IMR-90 (cell line): ENCODE measurements at regions not wholly inside any gene's neighbourhood (a gene's known extent, or its start where the extent isn't known, plus 50 kb on each side); places are given as distances from the start of the nearest gene placed in this dataset.

ENCODE experiments used
- BHLHE40 ChIP-seq: fragments of 150-350 bp; IDR thresholded peaks from 2 replicates; pipeline ENCODE4 v1.6.1; 2016; ENCODE audit warnings: mild to moderate bottlenecking, low read depth, low read length
- CEBPB ChIP-seq: IDR thresholded peaks from 2 replicates; pipeline ENCODE4 v1.6.1; 2012; ENCODE audit warnings: low read depth, low read length, improper control_type of control experiment
- CHD1 ChIP-seq: IDR thresholded peaks from 2 replicates; pipeline ENCODE4 v1.6.1; 2012; ENCODE audit warnings: low read depth, low read length, improper control_type of control experiment
- FOS ChIP-seq: fragments of 150-350 bp; IDR thresholded peaks from 2 replicates; pipeline ENCODE4 v1.6.1; 2016; ENCODE audit warnings: low read depth, low read length
- MAFK ChIP-seq: IDR thresholded peaks from 2 replicates; pipeline ENCODE4 v1.6.1; 2012; ENCODE audit warnings: low read depth, low read length, improper control_type of control experiment
- MAZ ChIP-seq: IDR thresholded peaks from 2 replicates; pipeline ENCODE4 v1.6.1; 2012; ENCODE audit warnings: low read depth, mild to moderate bottlenecking, low read length, improper control_type of control experiment, moderate library complexity, borderline replicate concordance
- MXI1 ChIP-seq: IDR thresholded peaks from 2 replicates; pipeline ENCODE4 v1.6.1; 2012; ENCODE audit warnings: low read depth, mild to moderate bottlenecking, low read length, moderate library complexity, borderline replicate concordance
- NFE2L2 ChIP-seq: fragments of 150-350 bp; IDR thresholded peaks from 2 replicates; pipeline ENCODE4 v1.6.1; 2016; ENCODE audit warnings: low read depth, mild to moderate bottlenecking, low read length
- POLR2A ChIP-seq: IDR thresholded peaks from 2 replicates; pipeline ENCODE4 v1.6.1; 2012; ENCODE audit warnings: mild to moderate bottlenecking, low read depth, low read length
- RAD21 ChIP-seq: IDR thresholded peaks from 2 replicates; pipeline ENCODE4 v1.6.1; 2012; ENCODE audit warnings: low read length, improper control_type of control experiment
- RCOR1 ChIP-seq: IDR thresholded peaks from 2 replicates; pipeline ENCODE4 v1.6.1; 2012; ENCODE audit warnings: mild to moderate bottlenecking, low read length, improper control_type of control experiment; ENCODE audit not compliant: insufficient replicate concordance
- TF ChIP-seq, protein P1 (sequence below): conservative IDR thresholded peaks from 2 replicates; pipeline ENCODE4 v1.5.1; 2012; ENCODE audit warnings: mild to moderate bottlenecking, low read depth, low read length, improper control_type of control experiment
- TF ChIP-seq, protein P2 (sequence below): fragments of 150-350 bp; IDR thresholded peaks from 2 replicates; pipeline ENCODE4 v1.6.1; 2017; ENCODE audit warnings: mild to moderate bottlenecking, antibody characterized with exemption, low read length, low read depth

DNA sequence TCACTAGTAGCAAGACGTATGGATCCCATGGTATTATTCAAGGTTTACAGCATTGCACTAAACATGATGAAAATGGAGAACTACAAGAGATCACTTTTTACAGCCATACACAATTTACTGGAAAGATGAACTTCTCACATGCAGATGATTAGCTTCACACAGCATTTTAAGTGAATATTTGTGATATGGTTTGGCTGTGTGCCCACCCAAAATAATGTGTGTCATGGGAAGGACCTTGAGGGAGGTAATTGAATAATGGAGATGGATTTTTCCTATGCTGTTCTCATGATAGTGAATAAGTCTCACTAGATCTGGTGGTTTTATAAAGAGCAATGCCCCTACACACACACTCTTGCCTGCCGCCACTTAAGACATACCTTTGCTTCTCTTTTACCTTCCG is 662.0 kb upstream of the CCDC54 start:
- TF ChIP-seq RAD21 (no peak), POLR2A (no peak), FOS (no peak), CHD1 (no peak), MXI1 (no peak), BHLHE40 (no peak), NFE2L2 (no peak), RCOR1 (no peak), CEBPB (no peak), MAFK (no peak), MAZ (no peak)
- TF ChIP-seq, protein P1, sequence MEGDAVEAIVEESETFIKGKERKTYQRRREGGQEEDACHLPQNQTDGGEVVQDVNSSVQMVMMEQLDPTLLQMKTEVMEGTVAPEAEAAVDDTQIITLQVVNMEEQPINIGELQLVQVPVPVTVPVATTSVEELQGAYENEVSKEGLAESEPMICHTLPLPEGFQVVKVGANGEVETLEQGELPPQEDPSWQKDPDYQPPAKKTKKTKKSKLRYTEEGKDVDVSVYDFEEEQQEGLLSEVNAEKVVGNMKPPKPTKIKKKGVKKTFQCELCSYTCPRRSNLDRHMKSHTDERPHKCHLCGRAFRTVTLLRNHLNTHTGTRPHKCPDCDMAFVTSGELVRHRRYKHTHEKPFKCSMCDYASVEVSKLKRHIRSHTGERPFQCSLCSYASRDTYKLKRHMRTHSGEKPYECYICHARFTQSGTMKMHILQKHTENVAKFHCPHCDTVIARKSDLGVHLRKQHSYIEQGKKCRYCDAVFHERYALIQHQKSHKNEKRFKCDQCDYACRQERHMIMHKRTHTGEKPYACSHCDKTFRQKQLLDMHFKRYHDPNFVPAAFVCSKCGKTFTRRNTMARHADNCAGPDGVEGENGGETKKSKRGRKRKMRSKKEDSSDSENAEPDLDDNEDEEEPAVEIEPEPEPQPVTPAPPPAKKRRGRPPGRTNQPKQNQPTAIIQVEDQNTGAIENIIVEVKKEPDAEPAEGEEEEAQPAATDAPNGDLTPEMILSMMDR: no peak
- TF ChIP-seq, protein P2, sequence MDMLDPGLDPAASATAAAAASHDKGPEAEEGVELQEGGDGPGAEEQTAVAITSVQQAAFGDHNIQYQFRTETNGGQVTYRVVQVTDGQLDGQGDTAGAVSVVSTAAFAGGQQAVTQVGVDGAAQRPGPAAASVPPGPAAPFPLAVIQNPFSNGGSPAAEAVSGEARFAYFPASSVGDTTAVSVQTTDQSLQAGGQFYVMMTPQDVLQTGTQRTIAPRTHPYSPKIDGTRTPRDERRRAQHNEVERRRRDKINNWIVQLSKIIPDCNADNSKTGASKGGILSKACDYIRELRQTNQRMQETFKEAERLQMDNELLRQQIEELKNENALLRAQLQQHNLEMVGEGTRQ: no peak
